Hematopoietic multipotent progenitor cell (in vitro differentiated cells): ENCODE measurements at regions not wholly inside any gene's neighbourhood (a gene's known extent, or its start where the extent isn't known, plus 50 kb on each side); places are given as distances from the start of the nearest gene placed in this dataset. TPM values are rescaled to one million over a fixed set of nuclear protein-coding genes. Genes with fewer than 3 reads are reported as not detected.

Experiments
- small RNA-seq: library from RNA; depleted of rRNA; stranded (forward); fragments of <200 nt; gene quantifications from one replicate; pipeline ENCODE3, GENCODE V24; 2012

Small RNAs in the stretch of these regions (small RNA-seq; reads per million reads assigned to genes)
- gene RNU1-89P (0.68 reads per million, percentile 7 among the genes with 10 or more reads in this experiment), gene SERF1AP1 (not detected)
